ENCODE measurements at regions not wholly inside any gene's neighbourhood (a gene's known extent, or its start where the extent isn't known, plus 50 kb on each side); places are given as distances from the start of the nearest gene placed in this dataset.

GRCh38 chr16:51445250-51445649 lies 294.2 kb upstream of the SALL1 start:
- no peak overlapping the region for H3K27ac ChIP-seq (ENCODE audit: low read depth, low read length)
- no peak overlapping the region for H3K4me3 ChIP-seq (ENCODE audit: insufficient read depth, low read length)
- no peaks in the 10 kb centered on the region for H4K20me1 ChIP-seq (ENCODE audit: insufficient read depth, low read length)
- no peaks in the 10 kb centered on the region for H3K9me3 ChIP-seq (ENCODE audit: low read depth, low read length)
- no peak for DNase-seq (ENCODE audit: insufficient read length, low spot score, missing footprints)
- no peaks in the 10 kb centered on the region for H3K36me3 ChIP-seq (ENCODE audit: insufficient read depth, low read length)
- no peaks in the 10 kb centered on the region for H3K79me2 ChIP-seq (ENCODE audit: insufficient read depth, low read length)
- no peak for TF ChIP-seq CTCF (IDR thresholded peaks at IDR 0.05; ENCODE audit: extremely low read depth, low read depth, low read length)
- H2AFZ ChIP-seq (ENCODE audit: low read length), result no peak overlapping the region
- no peak overlapping the region for H3K4me2 ChIP-seq (ENCODE audit: insufficient read depth, low read length)
- no peaks in the 10 kb centered on the region for H3K4me1 ChIP-seq (ENCODE audit: insufficient read depth, low read length)
- peaks cover 8% of the 10 kb centered on the region for H3K27me3 ChIP-seq (ENCODE audit: insufficient read depth, low read length)

- peaks cover 16% of the 10 kb centered on the region for H3K27me3 ChIP-seq (ENCODE audit: insufficient read depth, low read length)
- no peak for TF ChIP-seq CTCF (IDR thresholded peaks at IDR 0.05; ENCODE audit: extremely low read depth, low read depth, low read length)
- no peak overlapping the region for H3K4me3 ChIP-seq (ENCODE audit: insufficient read depth, low read length)
- no peaks in the 10 kb centered on the region for H3K79me2 ChIP-seq (ENCODE audit: insufficient read depth, low read length)
- DNase-seq (ENCODE audit: insufficient read length, low spot score, missing footprints), result no peak
- no peaks in the 10 kb centered on the region for H3K4me1 ChIP-seq (ENCODE audit: insufficient read depth, low read length)
- no peak overlapping the region for H3K4me2 ChIP-seq (ENCODE audit: insufficient read depth, low read length)
- H3K36me3 ChIP-seq (ENCODE audit: insufficient read depth, low read length), result no peaks in the 10 kb centered on the region
- H3K9me3 ChIP-seq (ENCODE audit: low read depth, low read length), result no peaks in the 10 kb centered on the region
- H4K20me1 ChIP-seq (ENCODE audit: insufficient read depth, low read length), result no peaks in the 10 kb centered on the region
- no peak overlapping the region for H3K27ac ChIP-seq (ENCODE audit: low read depth, low read length)
- no peak overlapping the region for H2AFZ ChIP-seq (ENCODE audit: low read length)
Measured at GRCh38 chr16:51443934-51444333, 292.9 kb upstream of the SALL1 start.

- no peaks in the 10 kb centered on the region for H3K36me3 ChIP-seq (ENCODE audit: insufficient read depth, low read length)
- no peak overlapping the region for H3K4me3 ChIP-seq (ENCODE audit: insufficient read depth, low read length)
- no peaks in the 10 kb centered on the region for H4K20me1 ChIP-seq (ENCODE audit: insufficient read depth, low read length)
- no peaks in the 10 kb centered on the region for H3K4me1 ChIP-seq (ENCODE audit: insufficient read depth, low read length)
- no peak overlapping the region for H2AFZ ChIP-seq (ENCODE audit: low read length)
- H3K27ac ChIP-seq (ENCODE audit: low read depth, low read length), result no peak overlapping the region
- TF ChIP-seq CTCF (IDR thresholded peaks at IDR 0.05; ENCODE audit: extremely low read depth, low read depth, low read length), result no peak
- peaks cover 16% of the 10 kb centered on the region for H3K27me3 ChIP-seq (ENCODE audit: insufficient read depth, low read length)
- H3K4me2 ChIP-seq (ENCODE audit: insufficient read depth, low read length), result no peak overlapping the region
- H3K79me2 ChIP-seq (ENCODE audit: insufficient read depth, low read length), result no peaks in the 10 kb centered on the region
- no peaks in the 10 kb centered on the region for H3K9me3 ChIP-seq (ENCODE audit: low read depth, low read length)
- no peak for DNase-seq (ENCODE audit: insufficient read length, low spot score, missing footprints)
Measured at GRCh38 chr16:51442141-51442870, 291.2 kb upstream of the SALL1 start.

- Histone ChIP-seq H4K20me1 (ENCODE audit: insufficient read depth, low read length) (no peaks in the 10 kb centered on the region), H3K79me2 (ENCODE audit: insufficient read depth, low read length) (no peaks in the 10 kb centered on the region), H3K36me3 (ENCODE audit: insufficient read depth, low read length) (no peaks in the 10 kb centered on the region), H3K4me2 (ENCODE audit: insufficient read depth, low read length) (no peak overlapping the region), H3K9me3 (ENCODE audit: low read depth, low read length) (no peaks in the 10 kb centered on the region), H3K4me1 (ENCODE audit: insufficient read depth, low read length) (no peaks in the 10 kb centered on the region), H3K27me3 (ENCODE audit: insufficient read depth, low read length) (peaks cover 16% of the 10 kb centered on the region), H3K27ac (ENCODE audit: low read depth, low read length) (no peak overlapping the region), H2AFZ (ENCODE audit: low read length) (no peak overlapping the region), H3K4me3 (ENCODE audit: insufficient read depth, low read length) (no peak overlapping the region)
- no peak for DNase-seq (ENCODE audit: insufficient read length, low spot score, missing footprints)
- TF ChIP-seq CTCF (IDR thresholded peaks at IDR 0.05; ENCODE audit: extremely low read depth, low read depth, low read length), result no peak
Measured at GRCh38 chr16:51440131-51440889, 289.2 kb upstream of the SALL1 start.
